ENCODE measurements at regions not wholly inside any gene's neighbourhood (a gene's known extent, or its start where the extent isn't known, plus 50 kb on each side); places are given as distances from the start of the nearest gene placed in this dataset.
"Not testable (repeated sequence)": the region's sequence is repeated elsewhere in the genome, so short reads cannot be mapped to it uniquely, and the experiment has no call there.

- DNase-seq, result no peak
These were observed 1077.5 kb downstream of the PCDH9 start for GRCh38 chr13:66152596-66152995.

DNA sequence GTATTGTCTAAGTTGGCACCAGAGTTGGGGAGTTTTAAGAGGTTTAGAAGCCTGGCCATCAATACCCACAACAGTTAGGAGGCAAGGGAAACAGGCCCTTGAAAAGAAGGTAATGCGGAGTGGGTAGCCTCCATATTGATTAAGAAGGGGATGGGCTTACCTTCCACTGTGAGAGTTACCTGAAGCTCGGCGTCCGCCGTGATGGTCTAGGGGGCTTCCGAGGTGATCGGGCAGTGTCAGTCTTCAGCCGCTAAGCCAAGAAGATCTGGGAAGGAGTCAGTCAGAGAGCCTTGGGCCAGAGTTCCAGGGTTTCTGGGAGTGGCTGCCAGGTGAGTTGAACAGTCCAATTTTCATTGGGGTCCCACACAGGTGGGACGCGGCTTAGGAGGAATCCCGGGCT is 1085.8 kb downstream of the PCDH9 start:
- DNase-seq, result not testable (repeated sequence)

DNA sequence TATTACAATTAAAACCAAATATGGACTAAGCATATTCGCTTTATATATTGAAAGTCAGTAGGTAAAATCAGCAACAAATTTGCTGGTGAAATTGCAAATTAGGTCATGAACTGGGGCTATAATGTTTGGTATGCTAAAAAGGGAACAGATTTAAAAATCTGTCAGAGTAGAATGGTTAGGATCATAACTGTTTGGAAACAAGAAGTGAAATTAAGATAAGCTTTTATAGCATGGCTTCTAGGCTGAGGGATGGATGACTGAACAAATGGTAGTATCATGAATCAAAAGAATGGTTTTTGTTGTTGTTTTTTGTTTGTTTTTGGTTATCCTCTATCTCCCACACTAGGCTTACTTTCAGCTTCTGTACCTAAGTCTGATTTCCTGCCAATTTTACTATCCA is 1090.4 kb downstream of the PCDH9 start:
- no peak for DNase-seq

DNA sequence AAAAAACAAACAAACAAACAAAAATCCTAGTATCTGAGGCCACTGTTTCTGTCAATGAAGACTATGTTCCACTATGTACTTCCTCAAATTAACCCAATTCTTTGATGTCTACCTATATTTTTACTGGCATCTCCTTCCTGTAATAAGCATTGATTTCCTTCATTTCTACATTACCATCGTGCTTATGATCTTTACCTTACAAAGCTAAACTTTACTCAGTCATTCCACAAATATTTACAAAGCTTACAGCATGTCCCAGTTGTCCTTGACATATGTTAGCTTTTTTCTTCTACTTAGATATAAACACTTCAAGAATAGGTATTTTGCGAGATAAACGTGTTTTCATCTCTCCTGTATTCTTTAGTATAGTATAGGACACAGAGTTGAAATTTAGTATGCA is 1090.9 kb downstream of the PCDH9 start:
- no peak for DNase-seq

- no peak for DNase-seq
These were observed 1091.8 kb downstream of the PCDH9 start for GRCh38 chr13:66138172-66138811.

DNA sequence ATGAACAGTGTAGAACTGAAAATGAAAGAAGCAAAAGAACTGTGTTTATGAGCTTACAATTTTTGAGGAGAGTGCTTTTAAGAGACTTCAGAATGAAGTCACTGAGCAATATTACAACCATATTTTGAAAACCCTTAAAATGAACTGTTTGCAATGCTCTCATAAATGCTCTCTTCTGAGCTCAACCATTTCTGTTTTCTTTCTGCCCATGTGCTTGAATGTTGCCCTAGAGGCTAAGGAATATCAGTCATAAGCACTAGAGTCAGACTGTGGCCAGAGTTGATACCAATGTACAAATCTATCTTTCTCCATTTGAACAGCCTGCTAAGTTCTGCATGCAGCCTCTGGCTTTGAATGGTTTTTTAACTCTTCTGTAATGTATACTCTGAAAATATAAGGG is 1092.8 kb downstream of the PCDH9 start:
- DNase-seq, result no peak

DNA sequence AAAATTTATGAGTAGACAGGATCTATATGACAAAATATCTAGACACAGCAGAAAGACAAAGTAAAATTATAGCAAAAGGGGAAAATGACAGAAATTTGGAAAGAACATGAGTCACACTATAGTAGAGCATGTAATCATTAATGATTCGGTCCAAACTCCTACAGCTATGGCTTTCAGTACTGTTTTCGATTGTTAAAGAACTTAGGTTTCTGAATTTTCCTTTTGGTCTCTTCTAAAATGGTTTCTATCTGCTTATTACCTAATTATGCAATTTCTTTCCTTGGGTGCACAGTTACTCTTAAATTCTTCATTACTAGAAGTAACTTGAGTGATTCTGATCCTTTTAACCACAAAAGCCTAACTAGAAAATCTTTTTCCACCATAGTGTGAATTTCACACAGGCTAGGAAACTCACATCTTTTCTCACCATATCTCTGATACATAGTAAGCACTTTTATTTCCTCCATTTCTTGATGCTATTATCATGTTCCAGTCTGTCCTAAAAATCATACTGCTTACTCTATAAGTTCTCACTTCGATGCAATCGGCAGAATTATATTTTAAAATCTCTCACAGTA is 1101.4 kb downstream of the PCDH9 start:
- DNase-seq, result no peak

GRCh38 chr13:66128201-66128600 is 1101.9 kb downstream of the PCDH9 start:
- no peak for DNase-seq

- no peak for DNase-seq
These were observed 1112.6 kb downstream of the PCDH9 start for GRCh38 chr13:66117563-66117962.

DNA sequence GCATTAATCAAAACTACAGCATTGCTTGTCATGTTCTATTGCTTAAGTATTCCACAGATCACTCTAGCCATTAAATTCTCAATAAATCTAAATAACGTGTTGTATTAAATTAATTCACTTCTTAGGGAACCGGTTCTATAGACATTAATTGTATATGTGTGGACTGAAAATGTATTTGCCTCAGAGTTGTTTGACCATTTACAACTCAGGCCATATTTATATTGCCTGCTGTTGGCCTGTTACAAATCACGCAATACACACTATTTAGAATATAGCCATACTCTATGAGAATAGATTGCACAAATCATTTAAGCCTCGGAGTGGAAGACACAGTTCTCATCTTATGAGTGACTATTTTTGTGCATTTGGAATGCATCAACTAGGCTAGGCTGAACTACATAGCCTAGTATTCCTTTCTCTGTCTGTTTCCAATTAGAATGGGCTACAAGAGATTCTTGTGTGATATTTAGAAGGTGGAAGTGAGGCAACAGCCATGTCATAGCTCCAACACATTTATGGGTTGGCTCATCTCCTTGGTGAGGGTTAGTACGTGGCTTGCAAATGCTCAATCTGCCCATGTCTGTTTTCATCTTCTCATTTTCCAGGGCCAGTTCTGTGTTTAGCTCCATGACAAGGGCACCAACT is 1116.1 kb downstream of the PCDH9 start:
- no peak for DNase-seq

- DNase-seq, result no peak
These were observed 1118.5 kb downstream of the PCDH9 start for GRCh38 chr13:66111628-66112027.

DNA sequence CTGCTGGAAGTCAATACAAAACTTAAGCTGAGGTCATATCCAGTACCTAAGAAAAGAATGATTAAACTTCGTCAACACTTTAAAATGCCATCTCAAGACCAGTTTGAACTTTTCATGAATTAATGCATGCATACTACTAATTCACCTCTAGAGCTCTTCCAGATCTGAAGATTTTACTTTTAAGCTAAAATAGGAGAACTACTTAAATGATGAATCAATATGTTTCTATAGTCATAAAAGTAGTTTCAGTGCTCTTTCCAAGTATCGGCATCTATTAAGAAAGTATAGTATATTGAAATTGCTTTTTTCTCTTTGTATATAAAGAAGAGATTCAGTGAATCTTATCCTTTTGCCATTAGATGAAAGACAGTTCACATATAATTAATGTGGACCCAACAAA is 1123.9 kb downstream of the PCDH9 start:
- DNase-seq, result no peak

GRCh38 chr13:66102864-66103263 is 1127.3 kb downstream of the PCDH9 start:
- DNase-seq, result no peak

GRCh38 chr13:66099825-66100224 is 1130.3 kb downstream of the PCDH9 start:
- no peak for DNase-seq

GRCh38 chr13:66098931-66099628 is 1131.1 kb downstream of the PCDH9 start:
- no peak for DNase-seq

DNA sequence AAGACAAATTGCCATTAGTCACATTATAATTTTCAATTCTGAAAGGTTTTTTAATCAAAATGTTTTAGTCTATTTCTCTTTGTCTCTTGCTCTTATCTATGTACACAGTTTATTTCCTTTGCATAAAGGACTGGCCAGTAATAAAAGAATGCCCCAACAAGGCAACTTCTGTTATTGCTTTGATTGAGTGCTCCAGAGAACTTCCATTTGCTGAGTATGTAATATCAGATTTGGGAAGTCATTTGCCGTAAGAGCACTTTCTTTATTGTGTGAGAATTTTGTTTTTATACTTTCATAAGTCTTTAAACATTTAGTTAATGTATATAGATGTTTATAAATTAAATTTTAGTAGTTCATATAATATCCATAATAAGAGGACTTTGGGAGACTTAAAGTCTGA is 1140.4 kb downstream of the PCDH9 start:
- DNase-seq, result no peak

- no peak for DNase-seq
These were observed 1142.8 kb downstream of the PCDH9 start for GRCh38 chr13:66087269-66087710.

GRCh38 chr13:66077132-66077689 is 1152.9 kb downstream of the PCDH9 start:
- DNase-seq, result no peak

DNA sequence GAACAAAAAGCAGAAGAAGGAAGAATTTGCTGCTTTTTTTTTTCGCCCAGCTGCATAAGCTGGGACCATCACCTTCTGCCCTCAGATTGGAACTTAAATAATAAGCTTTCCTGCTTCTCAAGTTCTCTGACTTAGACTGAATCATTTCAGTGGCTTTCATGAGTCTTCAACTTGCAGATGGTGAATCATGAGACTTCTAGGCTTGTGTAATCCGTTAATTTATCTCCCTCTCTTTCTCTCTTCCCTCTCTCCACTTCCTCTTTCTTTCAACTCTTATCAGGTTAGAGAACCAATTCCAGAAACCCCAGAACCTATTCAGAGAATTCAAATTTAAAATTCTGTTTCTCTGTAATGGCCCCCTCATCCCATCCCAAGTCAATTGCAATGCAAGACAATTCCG is 1153.7 kb downstream of the PCDH9 start:
- DNase-seq, result no peak

GRCh38 chr13:66074018-66074615 is 1156.0 kb downstream of the PCDH9 start:
- DNase-seq, result no peak

- DNase-seq, result not testable (repeated sequence)
These were observed 1158.0 kb downstream of the PCDH9 start for GRCh38 chr13:66072097-66072496.

GRCh38 chr13:66071608-66072007 is 1158.5 kb downstream of the PCDH9 start:
- DNase-seq, result no peak

GRCh38 chr13:66071029-66071428 is 1159.1 kb downstream of the PCDH9 start:
- no peak for DNase-seq
